Smooth muscle cell (in vitro differentiated cells): ENCODE measurements at regions not wholly inside any gene's neighbourhood (a gene's known extent, or its start where the extent isn't known, plus 50 kb on each side); places are given as distances from the start of the nearest gene placed in this dataset.

Experiments
- DNase-seq: peaks from one replicate; lab custom pipeline; 2025; ENCODE audit not compliant: unreplicated experiment; lab: John Stamatoyannopoulos, UW
- H2AFZ ChIP-seq: fragments of 200-600 bp; sonication (generic); 2 replicates; pipeline ENCODE4 v1.6.0; 2016; ENCODE audit warnings: antibody characterized with exemption, low read depth, mild to moderate bottlenecking
- H3F3A ChIP-seq: fragments of 200-600 bp; sonication (generic); 2 replicates; pipeline ENCODE4 v1.6.0; 2017; ENCODE audit warnings: antibody characterized with exemption, low read depth
- H3K27ac ChIP-seq: fragments of 200-600 bp; sonication (generic); 2 replicates; pipeline ENCODE4 v1.5.1; 2016; ENCODE audit warnings: low read depth, mild to moderate bottlenecking
- H3K27me3 ChIP-seq: fragments of 200-600 bp; sonication (generic); 2 replicates; pipeline ENCODE4 v1.6.1; 2016; ENCODE audit warnings: low read depth, mild to moderate bottlenecking
- H3K36me3 ChIP-seq: fragments of 200-600 bp; sonication (generic); 2 replicates; pipeline ENCODE4 v1.5.1; 2016; ENCODE audit warnings: low read depth
- H3K4me1 ChIP-seq: fragments of 200-600 bp; sonication (generic); 2 replicates; pipeline ENCODE4 v1.5.1; 2016; ENCODE audit warnings: low read depth
- H3K4me2 ChIP-seq: fragments of 200-600 bp; sonication (generic); 2 replicates; pipeline ENCODE4 v1.6.0; 2016; ENCODE audit warnings: mild to moderate bottlenecking
- H3K4me3 ChIP-seq: fragments of 200-600 bp; sonication (generic); 2 replicates; pipeline ENCODE4 v1.5.1; 2016; ENCODE audit warnings: mild to moderate bottlenecking
- H3K79me2 ChIP-seq: fragments of 200-600 bp; sonication (generic); 2 replicates; pipeline ENCODE4 v1.6.0; 2016; ENCODE audit warnings: low read depth, mild to moderate bottlenecking
- H3K9ac ChIP-seq: fragments of 200-600 bp; sonication (generic); 2 replicates; pipeline ENCODE4 v1.6.0; 2016; ENCODE audit warnings: low read depth
- H3K9me3 ChIP-seq: fragments of 200-600 bp; sonication (generic); replicated peaks from 2 replicates; pipeline ENCODE4 v1.5.1; 2016; ENCODE audit warnings: low read depth
- H4K20me1 ChIP-seq: fragments of 200-600 bp; sonication (generic); 2 replicates; pipeline ENCODE4 v1.6.0; 2016; ENCODE audit warnings: low read depth
- WGBS: methylation state at CpG from one replicate; pipeline ENCODE4 v1.1.7; 2016; ENCODE audit warnings: low lambda C conversion rate; 5-methylcytosine and 5-hydroxymethylcytosine counted together
- TF ChIP-seq, protein P1 (sequence below): fragments of 200-600 bp; sonication (generic); IDR thresholded peaks from 2 replicates; pipeline ENCODE4 v1.5.1; 2017; ENCODE audit warnings: borderline replicate concordance, mild to moderate bottlenecking, antibody characterized with exemption; ENCODE audit not compliant: insufficient read depth, poor library complexity, severe bottlenecking

GRCh38 chr1:55959136-55959548 is 620.2 kb downstream of the PLPP3 start:
- H2AFZ ChIP-seq, result peak overlapping the region; percentile 16
- no peaks in the 10 kb centered on the region for H3K79me2 ChIP-seq
- no peak overlapping the region for H3K4me3 ChIP-seq
- no peaks in the 10 kb centered on the region for H3K9me3 ChIP-seq
- H3F3A ChIP-seq, result peaks cover 8% of the 10 kb centered on the region
- TF ChIP-seq, protein P1, sequence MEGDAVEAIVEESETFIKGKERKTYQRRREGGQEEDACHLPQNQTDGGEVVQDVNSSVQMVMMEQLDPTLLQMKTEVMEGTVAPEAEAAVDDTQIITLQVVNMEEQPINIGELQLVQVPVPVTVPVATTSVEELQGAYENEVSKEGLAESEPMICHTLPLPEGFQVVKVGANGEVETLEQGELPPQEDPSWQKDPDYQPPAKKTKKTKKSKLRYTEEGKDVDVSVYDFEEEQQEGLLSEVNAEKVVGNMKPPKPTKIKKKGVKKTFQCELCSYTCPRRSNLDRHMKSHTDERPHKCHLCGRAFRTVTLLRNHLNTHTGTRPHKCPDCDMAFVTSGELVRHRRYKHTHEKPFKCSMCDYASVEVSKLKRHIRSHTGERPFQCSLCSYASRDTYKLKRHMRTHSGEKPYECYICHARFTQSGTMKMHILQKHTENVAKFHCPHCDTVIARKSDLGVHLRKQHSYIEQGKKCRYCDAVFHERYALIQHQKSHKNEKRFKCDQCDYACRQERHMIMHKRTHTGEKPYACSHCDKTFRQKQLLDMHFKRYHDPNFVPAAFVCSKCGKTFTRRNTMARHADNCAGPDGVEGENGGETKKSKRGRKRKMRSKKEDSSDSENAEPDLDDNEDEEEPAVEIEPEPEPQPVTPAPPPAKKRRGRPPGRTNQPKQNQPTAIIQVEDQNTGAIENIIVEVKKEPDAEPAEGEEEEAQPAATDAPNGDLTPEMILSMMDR, result no peak
- no peak overlapping the region for H3K27ac ChIP-seq
- H3K9ac ChIP-seq, result no peak overlapping the region
- no peak for DNase-seq
- H4K20me1 ChIP-seq, result no peaks in the 10 kb centered on the region
- H3K27me3 ChIP-seq, result no peaks in the 10 kb centered on the region
- 32% methylated on average over 3 of the region's 3 CpGs for WGBS
- H3K4me1 ChIP-seq, result peaks cover 6% of the 10 kb centered on the region
- H3K4me2 ChIP-seq, result no peak overlapping the region
- no peaks in the 10 kb centered on the region for H3K36me3 ChIP-seq

DNA sequence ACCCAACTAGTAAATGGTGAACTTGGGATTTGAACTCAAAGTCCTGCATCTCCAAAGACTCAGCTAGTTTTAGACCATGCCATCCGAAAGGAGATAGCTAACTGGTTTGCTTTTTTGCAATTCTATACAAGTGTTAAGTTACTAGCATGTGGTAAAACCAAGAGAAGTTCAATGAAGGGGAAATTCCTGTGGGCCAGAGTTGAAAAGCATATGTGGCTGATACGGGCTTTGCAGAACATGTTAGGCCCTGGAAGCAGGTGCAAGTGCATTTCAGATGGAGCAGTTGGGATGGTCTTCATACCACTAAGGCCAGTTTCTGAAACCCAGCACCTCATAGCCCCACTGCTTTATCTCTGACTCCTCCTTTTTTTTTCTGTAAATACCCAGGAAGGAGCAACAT is 620.9 kb downstream of the PLPP3 start:
- WGBS, result 63% methylated on average over 2 of the region's 2 CpGs
- H3K79me2 ChIP-seq, result no peaks in the 10 kb centered on the region
- no peak overlapping the region for H3K27ac ChIP-seq
- no peaks in the 10 kb centered on the region for H3K9me3 ChIP-seq
- H3K4me3 ChIP-seq, result no peak overlapping the region
- H4K20me1 ChIP-seq, result no peaks in the 10 kb centered on the region
- H3F3A ChIP-seq, result peaks cover 8% of the 10 kb centered on the region
- no peak for DNase-seq
- peaks cover 6% of the 10 kb centered on the region for H3K4me1 ChIP-seq
- TF ChIP-seq, protein P1, result no peak
- no peak overlapping the region for H2AFZ ChIP-seq
- H3K9ac ChIP-seq, result no peak overlapping the region
- H3K4me2 ChIP-seq, result no peak overlapping the region
- no peaks in the 10 kb centered on the region for H3K36me3 ChIP-seq
- H3K27me3 ChIP-seq, result no peaks in the 10 kb centered on the region

DNA sequence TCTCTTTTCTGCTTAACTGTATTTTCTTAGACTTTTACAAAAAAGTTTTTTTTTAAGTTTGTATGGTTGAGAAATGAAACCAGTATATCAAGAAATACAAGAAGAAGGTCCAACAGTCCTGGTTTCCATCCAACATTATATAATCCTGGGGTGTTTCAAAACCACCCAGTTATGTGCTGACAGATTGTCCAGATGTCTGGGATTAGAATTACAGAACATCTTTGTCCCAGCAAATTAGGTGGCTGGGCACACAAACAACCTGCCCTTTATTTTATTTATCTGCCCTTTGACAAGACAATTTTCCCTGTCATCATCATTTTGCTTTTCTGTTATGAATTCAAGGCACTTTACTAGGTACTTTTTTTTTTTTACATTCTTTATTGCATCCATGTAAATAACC is 622.1 kb downstream of the PLPP3 start:
- Histone ChIP-seq H2AFZ (no peak overlapping the region), H4K20me1 (no peaks in the 10 kb centered on the region), H3K27me3 (no peaks in the 10 kb centered on the region), H3K9me3 (no peaks in the 10 kb centered on the region), H3K4me1 (peaks cover 6% of the 10 kb centered on the region), H3K36me3 (no peaks in the 10 kb centered on the region), H3K27ac (no peak overlapping the region), H3K4me2 (no peak overlapping the region), H3K4me3 (no peak overlapping the region), H3K79me2 (no peaks in the 10 kb centered on the region), H3F3A (peaks cover 8% of the 10 kb centered on the region), H3K9ac (no peak overlapping the region)
- TF ChIP-seq, protein P1, result no peak
- no peak for DNase-seq

DNA sequence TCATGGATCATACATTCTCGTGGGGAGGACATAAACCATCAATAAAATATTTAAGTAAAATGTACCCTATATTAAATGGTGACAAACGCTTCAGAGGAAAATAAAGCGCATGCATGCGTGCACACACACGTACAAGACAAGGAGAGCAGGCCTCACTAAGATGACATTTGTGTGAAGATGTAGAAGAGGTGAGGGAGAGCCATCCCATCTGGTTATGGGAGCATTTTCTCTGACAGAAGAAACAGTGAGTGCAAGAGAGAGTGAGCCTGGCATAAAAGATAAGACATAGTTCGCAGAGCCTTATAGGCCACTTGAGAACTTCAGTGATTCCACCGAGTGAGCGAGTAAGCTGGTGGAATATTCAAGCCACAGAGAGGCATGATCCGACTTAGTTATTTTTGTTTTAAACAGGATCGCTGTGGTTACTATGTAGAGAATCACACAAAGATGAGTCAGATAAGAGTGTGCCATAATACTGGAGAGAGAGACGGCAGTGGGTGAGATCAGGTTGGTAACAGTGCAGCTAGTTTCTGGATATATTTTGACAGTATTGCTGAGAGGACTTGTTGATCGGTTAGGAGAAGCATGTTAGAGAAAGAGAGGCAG is 624.2 kb downstream of the PLPP3 start:
- Histone ChIP-seq H3K4me3 (no peak overlapping the region), H3K79me2 (no peaks in the 10 kb centered on the region), H3K9me3 (no peaks in the 10 kb centered on the region), H3K9ac (peak overlapping the region; percentile 4), H3K4me2 (peak overlapping the region; percentile 29), H4K20me1 (no peaks in the 10 kb centered on the region), H3K4me1 (peaks cover 6% of the 10 kb centered on the region), H3K36me3 (no peaks in the 10 kb centered on the region), H3K27me3 (no peaks in the 10 kb centered on the region), H2AFZ (peak overlapping the region; percentile 60), H3K27ac (peak overlapping the region; percentile 49), H3F3A (peaks cover 8% of the 10 kb centered on the region)
- WGBS, result 64% methylated on average over 12 of the region's 12 CpGs
- DNase-seq, result no peak
- TF ChIP-seq, protein P1, result no peak
